WTC11 (cell line): ENCODE measurements at regions not wholly inside any gene's neighbourhood (a gene's known extent, or its start where the extent isn't known, plus 50 kb on each side); places are given as distances from the start of the nearest gene placed in this dataset.

Source experiments
- ATAC-seq: fragments of 200-7000 bp; cut with Tn5 transposase; 2 replicates; pipeline ENCODE4 v1.10.0; 2021; ENCODE audit warnings: mild to moderate bottlenecking, moderate library complexity
- CTCF ChIA-PET: fragments of 300-600 bp; sonication (Branson Sonifier 250); formaldehyde crosslinking; loops from one replicate; lab custom pipeline; 2021; ENCODE audit warnings: antibody characterized with exemption; lab: Charles Lee
- POLR2A ChIA-PET: fragments of 350-600 bp; sonication (Branson Sonifier 250); formaldehyde crosslinking; loops from one replicate; lab custom pipeline; 2021; ENCODE audit warnings: antibody characterized with exemption; lab: Charles Lee
- DNase-seq: peaks from one replicate; pipeline ENCODE4 v3.0.0; 2021; ENCODE audit warnings: low spot score
- H3K27ac Mint-ChIP-seq: 2 replicates; pipeline ENCODE4 v1.8.0; 2021; ENCODE audit warnings: mixed read lengths
- H3K27me3 Mint-ChIP-seq: 2 replicates; pipeline ENCODE4 v1.8.0; 2021; ENCODE audit warnings: low read depth, mild to moderate bottlenecking, moderate library complexity, mixed read lengths
- H3K36me3 Mint-ChIP-seq: 2 replicates; pipeline ENCODE4 v1.8.0; 2021; ENCODE audit warnings: mixed read lengths
- H3K4me1 Mint-ChIP-seq: 2 replicates; pipeline ENCODE4 v1.8.0; 2022; ENCODE audit warnings: mixed read lengths
- H3K4me3 Mint-ChIP-seq: 2 replicates; pipeline ENCODE4 v1.8.0; 2021; ENCODE audit warnings: mild to moderate bottlenecking, moderate library complexity, mixed read lengths
- H3K9me3 Mint-ChIP-seq: 2 replicates; pipeline ENCODE4 v1.8.0; 2021; ENCODE audit warnings: mixed read lengths
- CREM ChIP-seq: sonication (generic); formaldehyde crosslinking; IDR thresholded peaks from 2 replicates; pipeline ENCODE4 v1.8.1; 2022; ENCODE audit warnings: mild to moderate bottlenecking, missing genetic modification reagents, moderate library complexity
- CTCF ChIP-seq: fragments of 200-600 bp; IDR thresholded peaks from 2 replicates; pipeline ENCODE4 v1.8.0; 2022; ENCODE audit warnings: antibody characterized with exemption
- ETV6 ChIP-seq: sonication (generic); formaldehyde crosslinking; IDR thresholded peaks from 2 replicates; pipeline ENCODE4 v1.8.1; 2022; ENCODE audit warnings: mild to moderate bottlenecking, missing genetic modification reagents
- FOXP1 ChIP-seq: sonication (generic); formaldehyde crosslinking; IDR thresholded peaks from 2 replicates; pipeline ENCODE4 v1.8.0; 2022; ENCODE audit warnings: missing genetic modification reagents, mild to moderate bottlenecking, moderate library complexity, borderline replicate concordance
- MYBL2 ChIP-seq: sonication (generic); formaldehyde crosslinking; IDR thresholded peaks from 2 replicates; pipeline ENCODE4 v1.8.1; 2023; ENCODE audit warnings: mild to moderate bottlenecking, moderate library complexity, missing genetic modification reagents
- NFYB ChIP-seq: sonication (generic); formaldehyde crosslinking; conservative IDR thresholded peaks from 2 replicates; pipeline ENCODE4 v1.8.0; 2022; ENCODE audit warnings: low read depth, missing genetic modification reagents
- PRDM15 ChIP-seq: sonication (generic); formaldehyde crosslinking; IDR thresholded peaks from 2 replicates; pipeline ENCODE4 v1.8.0; 2022; ENCODE audit warnings: missing genetic modification reagents
- RELA ChIP-seq: sonication (generic); formaldehyde crosslinking; IDR thresholded peaks from 2 replicates; pipeline ENCODE4 v1.8.1; 2022; ENCODE audit warnings: missing genetic modification reagents, mild to moderate bottlenecking, borderline replicate concordance
- ZNF138 ChIP-seq: sonication (generic); formaldehyde crosslinking; conservative IDR thresholded peaks from 2 replicates; pipeline ENCODE4 v1.8.1; 2022; ENCODE audit warnings: mild to moderate bottlenecking, moderate library complexity, missing genetic modification reagents
- ZNF219 ChIP-seq: sonication (generic); formaldehyde crosslinking; IDR thresholded peaks from 2 replicates; pipeline ENCODE4 v1.8.0; 2023; ENCODE audit warnings: missing genetic modification reagents, mild to moderate bottlenecking, borderline replicate concordance
- ZNF317 ChIP-seq: sonication (generic); formaldehyde crosslinking; IDR thresholded peaks from 2 replicates; pipeline ENCODE4 v1.8.1; 2023; ENCODE audit warnings: low read depth, mild to moderate bottlenecking, moderate library complexity, missing genetic modification reagents, borderline replicate concordance
- TF ChIP-seq, protein P1 (sequence below): fragments of 250-450 bp; sonication (Bioruptor Pico); conservative IDR thresholded peaks from 2 replicates; pipeline ENCODE4 v1.9.0; 2021; ENCODE audit warnings: mild to moderate bottlenecking
- TF ChIP-seq, protein P2 (sequence below): sonication (generic); formaldehyde crosslinking; IDR thresholded peaks from 2 replicates; pipeline ENCODE4 v1.8.0; 2022; ENCODE audit warnings: mild to moderate bottlenecking, missing genetic modification reagents
- TF ChIP-seq, protein P3 (sequence below): sonication (generic); formaldehyde crosslinking; IDR thresholded peaks from 2 replicates; pipeline ENCODE4 v1.8.1; 2022; ENCODE audit warnings: low read depth, mild to moderate bottlenecking, moderate library complexity, missing genetic modification reagents, borderline replicate concordance

- TF ChIP-seq, protein P1, sequence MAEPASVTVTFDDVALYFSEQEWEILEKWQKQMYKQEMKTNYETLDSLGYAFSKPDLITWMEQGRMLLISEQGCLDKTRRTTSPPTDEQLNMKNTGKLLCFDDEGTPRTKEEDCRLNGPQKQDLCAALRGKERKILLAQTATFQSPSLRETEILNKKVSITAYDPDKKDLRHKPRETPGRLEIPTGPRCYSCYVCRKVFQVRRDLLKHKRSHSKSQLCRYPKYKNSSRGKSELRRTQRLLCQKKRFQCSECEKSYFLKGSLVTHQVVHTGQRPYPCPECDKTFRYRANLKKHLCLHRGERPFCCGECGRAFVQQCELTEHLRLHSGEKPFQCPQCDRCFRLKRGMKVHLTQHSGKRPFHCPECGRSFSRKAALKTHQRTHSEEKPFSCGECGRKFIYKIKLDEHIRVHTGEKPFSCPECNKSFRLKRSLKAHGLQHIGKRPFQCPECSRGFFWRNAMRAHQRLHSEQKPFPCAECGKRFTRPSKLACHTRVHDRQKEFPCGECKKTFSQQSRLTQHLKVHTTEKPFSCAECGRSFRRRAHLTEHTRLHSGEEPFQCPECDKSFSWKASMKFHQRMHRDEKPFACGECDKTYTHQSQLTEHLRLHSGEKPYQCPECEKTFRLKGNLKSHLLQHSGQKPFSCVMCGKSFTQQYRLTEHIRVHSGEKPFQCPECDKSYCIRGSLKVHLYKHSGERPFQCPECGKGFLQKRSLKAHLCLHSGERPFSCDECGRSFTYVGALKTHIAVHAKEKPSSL (CRISPR knock-in tag) = no peak
- no peak for TF ChIP-seq PRDM15 (CRISPR knock-in tag)
- no peak for TF ChIP-seq CTCF
Observed at GRCh38 chr6:153208706-153209105, 77.6 kb upstream of the RGS17 start (continued).

DNA sequence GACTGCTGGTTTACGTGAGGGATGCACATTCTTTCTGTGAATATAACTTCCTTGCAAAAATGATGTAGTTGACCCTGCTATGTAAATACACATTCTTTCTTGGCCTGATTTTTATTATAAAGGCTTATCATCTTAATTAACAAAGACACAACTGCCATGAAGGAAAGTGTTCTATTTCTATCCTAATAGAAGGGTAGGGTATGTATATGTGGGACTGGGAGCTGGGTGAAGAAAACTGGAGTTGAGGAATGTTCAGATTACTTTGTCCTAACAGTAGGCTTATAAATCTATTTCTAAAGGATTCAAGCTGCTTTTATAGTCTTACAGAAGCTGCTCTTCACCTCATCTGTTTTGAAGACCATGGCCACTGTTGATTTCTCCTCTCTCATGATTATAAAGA is 76.5 kb upstream of the RGS17 start:
- H3K36me3 Mint-ChIP-seq = peaks cover 3% of the 10 kb centered on the region; the same call in 1 of the 2 replicates
- no peaks in the 10 kb centered on the region for H3K4me1 Mint-ChIP-seq
- ChIA-PET CTCF (no interaction called here), POLR2A (no interaction called here)
- H3K27me3 Mint-ChIP-seq = no peaks in the 10 kb centered on the region
- TF ChIP-seq NFYB = no peak
- TF ChIP-seq, protein P2, sequence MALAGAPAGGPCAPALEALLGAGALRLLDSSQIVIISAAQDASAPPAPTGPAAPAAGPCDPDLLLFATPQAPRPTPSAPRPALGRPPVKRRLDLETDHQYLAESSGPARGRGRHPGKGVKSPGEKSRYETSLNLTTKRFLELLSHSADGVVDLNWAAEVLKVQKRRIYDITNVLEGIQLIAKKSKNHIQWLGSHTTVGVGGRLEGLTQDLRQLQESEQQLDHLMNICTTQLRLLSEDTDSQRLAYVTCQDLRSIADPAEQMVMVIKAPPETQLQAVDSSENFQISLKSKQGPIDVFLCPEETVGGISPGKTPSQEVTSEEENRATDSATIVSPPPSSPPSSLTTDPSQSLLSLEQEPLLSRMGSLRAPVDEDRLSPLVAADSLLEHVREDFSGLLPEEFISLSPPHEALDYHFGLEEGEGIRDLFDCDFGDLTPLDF (CRISPR knock-in tag) = no peak
- no peak for TF ChIP-seq ZNF219
- TF ChIP-seq RELA (CRISPR knock-in tag) = no peak
- TF ChIP-seq CREM (CRISPR knock-in tag) = no peak
- TF ChIP-seq ZNF138 = no peak
- TF ChIP-seq, protein P3, sequence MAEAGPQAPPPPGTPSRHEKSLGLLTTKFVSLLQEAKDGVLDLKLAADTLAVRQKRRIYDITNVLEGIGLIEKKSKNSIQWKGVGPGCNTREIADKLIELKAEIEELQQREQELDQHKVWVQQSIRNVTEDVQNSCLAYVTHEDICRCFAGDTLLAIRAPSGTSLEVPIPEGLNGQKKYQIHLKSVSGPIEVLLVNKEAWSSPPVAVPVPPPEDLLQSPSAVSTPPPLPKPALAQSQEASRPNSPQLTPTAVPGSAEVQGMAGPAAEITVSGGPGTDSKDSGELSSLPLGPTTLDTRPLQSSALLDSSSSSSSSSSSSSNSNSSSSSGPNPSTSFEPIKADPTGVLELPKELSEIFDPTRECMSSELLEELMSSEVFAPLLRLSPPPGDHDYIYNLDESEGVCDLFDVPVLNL (CRISPR knock-in tag) = no peak
- H3K27ac Mint-ChIP-seq = no peak overlapping the region
- no peak overlapping the region for H3K4me3 Mint-ChIP-seq
- ATAC-seq (no peak), DNase-seq (no peak)
- H3K9me3 Mint-ChIP-seq = no peaks in the 10 kb centered on the region

GRCh38 chr6:153207006-153207405 is 75.9 kb upstream of the RGS17 start:
- Mint-ChIP-seq H3K27me3 (no peaks in the 10 kb centered on the region), H3K4me3 (no peak overlapping the region), H3K4me1 (no peaks in the 10 kb centered on the region), H3K9me3 (no peaks in the 10 kb centered on the region), H3K36me3 (peaks cover 3% of the 10 kb centered on the region; the same call in 1 of the 2 replicates), H3K27ac (no peak overlapping the region)
- no peak for TF ChIP-seq ETV6 (CRISPR knock-in tag)
- no peak for TF ChIP-seq MYBL2 (CRISPR knock-in tag)
- no peak for TF ChIP-seq FOXP1 (CRISPR knock-in tag)
- TF ChIP-seq ZNF317 (CRISPR knock-in tag) = no peak
- CTCF ChIA-PET = no interaction called here
- no peak for ATAC-seq
- DNase-seq = no peak
- POLR2A ChIA-PET = no interaction called here
